Upper lobe of left lung (tissue), 4 donors: ENCODE measurements at regions not wholly inside any gene's neighbourhood (a gene's known extent, or its start where the extent isn't known, plus 50 kb on each side); places are given as distances from the start of the nearest gene placed in this dataset.

Experiments used
- EP300 ChIP-seq, 4 donors: sonication (generic); formaldehyde crosslinking; IDR thresholded peaks; one replicate each; pipeline ENCODE4 v1.5.1; 2017; ENCODE audit warnings: antibody characterized with exemption in 4 of 4, control low read depth in 2 of 4
- POLR2AphosphoS5 ChIP-seq, 2 donors: sonication (generic); formaldehyde crosslinking; IDR thresholded peaks; one replicate each; pipeline ENCODE4 v1.5.1; 2017; ENCODE audit warnings: antibody characterized with exemption in 2 of 2

- TF ChIP-seq POLR2AphosphoS5 (IDR thresholded peaks at IDR 0.05) (no peak), EP300 (IDR thresholded peaks at IDR 0.05) (no peak)
Measured at GRCh38 chr6:84358581-84358980, 131.1 kb upstream of the CEP162 start.
